ENCODE measurements at regions not wholly inside any gene's neighbourhood (a gene's known extent, or its start where the extent isn't known, plus 50 kb on each side); places are given as distances from the start of the nearest gene placed in this dataset.
"Not testable (repeated sequence)": the region's sequence is repeated elsewhere in the genome, so short reads cannot be mapped to it uniquely, and the experiment has no call there.

- Histone ChIP-seq H3K4me3 (no peak overlapping the region), H3K9me3 (peaks cover 18% of the 10 kb centered on the region), H3K27me3 (no peaks in the 10 kb centered on the region), H3K27ac (no peak overlapping the region), H3K36me3 (no peaks in the 10 kb centered on the region), H3K4me1 (peaks cover 15% of the 10 kb centered on the region), H3K4me2 (no peak overlapping the region), H3K9ac (no peak overlapping the region), H4K20me1 (no peaks in the 10 kb centered on the region)
- no peak for TF ChIP-seq Cebpa-rat (IDR thresholded peaks at IDR 0.05)
These were observed 126.9 kb upstream of the ERRFI1 start for GRCh38 chr1:8152731-8153702.

- Histone ChIP-seq H3K4me1 (peaks cover 15% of the 10 kb centered on the region), H3K4me2 (no peak overlapping the region), H3K9ac (no peak overlapping the region), H3K27ac (no peak overlapping the region), H3K27me3 (no peaks in the 10 kb centered on the region), H3K9me3 (peaks cover 15% of the 10 kb centered on the region), H3K36me3 (no peaks in the 10 kb centered on the region), H4K20me1 (no peaks in the 10 kb centered on the region), H3K4me3 (no peak overlapping the region)
- TF ChIP-seq Cebpa-rat (IDR thresholded peaks at IDR 0.05) = no peak
These were observed 125.5 kb upstream of the ERRFI1 start for GRCh38 chr1:8151647-8152046.

- H3K27ac ChIP-seq, H3K4me2 ChIP-seq, H3K4me3 ChIP-seq, H4K20me1 ChIP-seq, H3K36me3 ChIP-seq, H3K9ac ChIP-seq, H3K27me3 ChIP-seq: not testable (repeated sequence)
- Histone ChIP-seq H3K4me1 (peaks cover 20% of the 10 kb centered on the region), H3K9me3 (peaks cover 15% of the 10 kb centered on the region)
These were observed 123.6 kb upstream of the ERRFI1 start for GRCh38 chr1:8149756-8150155.

GRCh38 chr1:8147956-8148355 is 121.8 kb upstream of the ERRFI1 start:
- no peak for TF ChIP-seq Cebpa-rat (IDR thresholded peaks at IDR 0.05)
- Histone ChIP-seq H3K36me3 (no peaks in the 10 kb centered on the region), H3K27ac (no peak overlapping the region), H4K20me1 (no peaks in the 10 kb centered on the region), H3K4me2 (no peak overlapping the region), H3K4me3 (no peak overlapping the region), H3K9me3 (peaks cover 3% of the 10 kb centered on the region; the same call in 1 of the 2 replicates), H3K4me1 (peaks cover 18% of the 10 kb centered on the region), H3K9ac (no peak overlapping the region), H3K27me3 (no peaks in the 10 kb centered on the region)

- peaks cover 13% of the 10 kb centered on the region for H3K4me1 ChIP-seq
- H3K4me2 ChIP-seq = 0 out of 2 replicates have a peak overlapping the region, but pooled peaks have one; percentile 49
- TF ChIP-seq Cebpa-rat (IDR thresholded peaks at IDR 0.05) = no peak
- no peaks in the 10 kb centered on the region for H4K20me1 ChIP-seq
- H3K27ac ChIP-seq = no peak overlapping the region
- no peak overlapping the region for H3K4me3 ChIP-seq
- no peaks in the 10 kb centered on the region for H3K9me3 ChIP-seq
- H3K36me3 ChIP-seq = no peaks in the 10 kb centered on the region
- no peaks in the 10 kb centered on the region for H3K27me3 ChIP-seq
- no peak overlapping the region for H3K9ac ChIP-seq
These were observed 120.2 kb upstream of the ERRFI1 start for GRCh38 chr1:8146257-8146855.

- Histone ChIP-seq H3K9ac (no peak overlapping the region), H3K36me3 (no peaks in the 10 kb centered on the region), H3K4me3 (no peak overlapping the region), H3K4me2 (peak overlapping the region; percentile 49), H3K27me3 (no peaks in the 10 kb centered on the region), H4K20me1 (no peaks in the 10 kb centered on the region), H3K4me1 (peaks cover 13% of the 10 kb centered on the region), H3K27ac (no peak overlapping the region), H3K9me3 (no peaks in the 10 kb centered on the region)
- no peak for TF ChIP-seq Cebpa-rat (IDR thresholded peaks at IDR 0.05)
These were observed 119.6 kb upstream of the ERRFI1 start for GRCh38 chr1:8145545-8146202.

GRCh38 chr1:8144323-8144722 is 118.2 kb upstream of the ERRFI1 start:
- H3K36me3 ChIP-seq = no peaks in the 10 kb centered on the region
- TF ChIP-seq Cebpa-rat (IDR thresholded peaks at IDR 0.05) = no peak
- no peaks in the 10 kb centered on the region for H4K20me1 ChIP-seq
- peaks cover 9% of the 10 kb centered on the region for H3K4me1 ChIP-seq
- H3K27ac ChIP-seq = no peak overlapping the region
- no peak overlapping the region for H3K4me3 ChIP-seq
- no peak overlapping the region for H3K9ac ChIP-seq
- H3K9me3 ChIP-seq = no peaks in the 10 kb centered on the region
- no peaks in the 10 kb centered on the region for H3K27me3 ChIP-seq
- no peak overlapping the region for H3K4me2 ChIP-seq

GRCh38 chr1:8142955-8143629 is 117.0 kb upstream of the ERRFI1 start:
- no peak overlapping the region for H3K4me2 ChIP-seq
- peaks cover 9% of the 10 kb centered on the region for H3K4me1 ChIP-seq
- no peak overlapping the region for H3K9ac ChIP-seq
- H4K20me1 ChIP-seq = no peaks in the 10 kb centered on the region
- H3K9me3 ChIP-seq = no peaks in the 10 kb centered on the region
- H3K4me3 ChIP-seq = no peak overlapping the region
- H3K27ac ChIP-seq = no peak overlapping the region
- no peak for TF ChIP-seq Cebpa-rat (IDR thresholded peaks at IDR 0.05)
- no peaks in the 10 kb centered on the region for H3K36me3 ChIP-seq
- H3K27me3 ChIP-seq = no peaks in the 10 kb centered on the region

- no peak overlapping the region for H3K27ac ChIP-seq
- no peak overlapping the region for H3K4me2 ChIP-seq
- no peaks in the 10 kb centered on the region for H3K36me3 ChIP-seq
- H4K20me1 ChIP-seq = no peaks in the 10 kb centered on the region
- no peak for TF ChIP-seq Cebpa-rat (IDR thresholded peaks at IDR 0.05)
- no peak overlapping the region for H3K9ac ChIP-seq
- H3K4me1 ChIP-seq = no peaks in the 10 kb centered on the region
- no peaks in the 10 kb centered on the region for H3K9me3 ChIP-seq
- no peak overlapping the region for H3K4me3 ChIP-seq
- no peaks in the 10 kb centered on the region for H3K27me3 ChIP-seq
These were observed 113.8 kb upstream of the ERRFI1 start for GRCh38 chr1:8139941-8140340.

Measured in BLaER1 (cell line).